T-helper 1 cell treated with Interleukin-12 subunit alpha and Interleukin-12 subunit beta and Interleukin-4 antibody, amounts not matched to agents 30 μg/mL and 1 μg/mL, for 36 hours (primary cell): ENCODE measurements at regions not wholly inside any gene's neighbourhood (a gene's known extent, or its start where the extent isn't known, plus 50 kb on each side); places are given as distances from the start of the nearest gene placed in this dataset.

Experiments
- H3K27ac Mint-ChIP-seq: one replicate; pipeline ENCODE4 v1.8.0; 2021; ENCODE audit warnings: mild to moderate bottlenecking, mixed read lengths
- H3K27me3 Mint-ChIP-seq: one replicate; pipeline ENCODE4 v1.8.0; 2021; ENCODE audit warnings: low read depth, mixed read lengths
- H3K36me3 Mint-ChIP-seq: one replicate; pipeline ENCODE4 v1.8.0; 2021; ENCODE audit warnings: low read depth, mixed read lengths
- H3K4me1 Mint-ChIP-seq: one replicate; pipeline ENCODE4 v1.8.0; 2021; ENCODE audit warnings: low read depth, mixed read lengths
- H3K4me3 Mint-ChIP-seq: one replicate; pipeline ENCODE4 v1.8.0; 2021; ENCODE audit warnings: mild to moderate bottlenecking, moderate library complexity, mixed read lengths
- H3K9me3 Mint-ChIP-seq: one replicate; pipeline ENCODE4 v1.8.0; 2021; ENCODE audit warnings: mixed read lengths

DNA sequence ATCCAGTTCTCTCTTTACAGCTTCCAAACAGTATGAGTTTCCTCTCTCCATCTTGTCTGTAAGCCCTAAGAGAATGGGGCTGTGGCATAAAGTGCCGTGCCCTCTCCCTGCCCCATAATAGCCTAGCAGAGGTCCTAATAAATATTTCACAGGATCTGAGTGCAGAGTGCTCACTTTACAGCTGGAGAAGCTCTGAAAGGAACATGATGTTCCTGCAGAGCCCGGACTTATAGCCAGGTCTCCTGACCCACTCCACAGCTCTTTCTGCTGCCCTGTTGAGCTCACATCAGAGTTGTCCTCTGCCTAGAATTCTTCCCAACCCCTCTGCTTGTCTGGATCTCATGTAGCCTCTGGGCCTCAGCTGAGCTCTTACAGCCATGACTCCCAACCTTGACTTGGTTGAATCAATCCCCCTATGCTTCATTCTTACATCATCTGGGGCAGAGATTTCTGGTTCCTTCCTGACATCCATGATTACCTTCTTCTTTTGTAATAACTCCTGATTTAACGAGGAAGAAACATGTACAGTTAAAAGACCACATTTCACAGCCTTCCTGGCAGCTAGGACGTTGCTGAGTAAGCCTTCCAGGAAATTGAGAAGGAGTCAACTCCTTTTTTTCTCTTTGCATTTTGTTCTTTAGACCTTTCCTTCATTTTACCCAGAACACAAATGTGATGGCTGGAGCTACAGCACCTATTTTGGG, 135.3 kb downstream of the RPLP1 start:
- Mint-ChIP-seq H3K27me3 (peaks cover 4% of the 10 kb centered on the region), H3K4me3 (no peak overlapping the region), H3K4me1 (peaks cover 13% of the 10 kb centered on the region), H3K9me3 (no peaks in the 10 kb centered on the region), H3K27ac (peak overlapping the region; percentile 3), H3K36me3 (no peaks in the 10 kb centered on the region)

GRCh38 chr15:69590201-69590710, 137.6 kb downstream of the RPLP1 start:
- H3K9me3 Mint-ChIP-seq, result no peaks in the 10 kb centered on the region
- no peak overlapping the region for H3K27ac Mint-ChIP-seq
- H3K4me3 Mint-ChIP-seq, result no peak overlapping the region
- H3K4me1 Mint-ChIP-seq, result peaks cover 6% of the 10 kb centered on the region
- H3K27me3 Mint-ChIP-seq, result no peaks in the 10 kb centered on the region
- no peaks in the 10 kb centered on the region for H3K36me3 Mint-ChIP-seq

GRCh38 chr15:69590932-69591524, 138.4 kb downstream of the RPLP1 start:
- H3K27me3 Mint-ChIP-seq, result peaks cover 4% of the 10 kb centered on the region
- no peak overlapping the region for H3K4me3 Mint-ChIP-seq

DNA sequence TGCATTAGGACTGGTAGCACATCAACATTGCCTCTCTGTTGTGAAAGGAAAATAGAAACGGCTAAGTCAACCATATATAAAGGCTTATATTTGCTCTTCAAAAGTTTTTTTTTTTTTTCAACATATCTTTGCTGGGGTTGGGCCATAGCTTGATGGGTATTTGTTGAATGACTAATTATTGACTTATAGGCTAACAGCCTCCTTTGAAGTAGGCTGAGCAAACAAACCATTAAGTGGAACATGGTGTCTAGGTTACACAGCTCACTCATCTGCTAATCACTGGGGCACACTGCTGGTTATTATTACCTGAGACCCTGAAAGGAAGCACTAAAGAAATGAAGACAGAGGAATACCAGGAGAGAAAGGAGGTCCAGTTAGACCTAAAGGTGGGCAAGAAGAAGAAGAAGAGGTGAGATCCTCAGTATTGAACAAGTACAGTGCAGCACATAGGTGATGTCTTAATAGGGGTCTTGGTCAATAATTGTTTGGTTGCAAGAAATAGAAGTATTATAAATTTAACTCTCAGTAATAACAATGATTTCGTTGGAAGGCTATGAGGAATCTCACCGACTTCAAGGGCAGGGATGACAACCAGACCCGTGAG, 139.4 kb downstream of the RPLP1 start:
- H3K4me3 Mint-ChIP-seq, result no peak overlapping the region
- H3K9me3 Mint-ChIP-seq, result no peaks in the 10 kb centered on the region
- peaks cover 6% of the 10 kb centered on the region for H3K4me1 Mint-ChIP-seq
- no peak overlapping the region for H3K27ac Mint-ChIP-seq
- no peaks in the 10 kb centered on the region for H3K36me3 Mint-ChIP-seq
- peaks cover 5% of the 10 kb centered on the region for H3K27me3 Mint-ChIP-seq

More at GRCh38 chr15:69590932-69591524, 138.4 kb downstream of the RPLP1 start:
- H3K9me3 Mint-ChIP-seq, result no peaks in the 10 kb centered on the region
- no peak overlapping the region for H3K27ac Mint-ChIP-seq
- H3K36me3 Mint-ChIP-seq, result no peaks in the 10 kb centered on the region
- peaks cover 6% of the 10 kb centered on the region for H3K4me1 Mint-ChIP-seq

DNA sequence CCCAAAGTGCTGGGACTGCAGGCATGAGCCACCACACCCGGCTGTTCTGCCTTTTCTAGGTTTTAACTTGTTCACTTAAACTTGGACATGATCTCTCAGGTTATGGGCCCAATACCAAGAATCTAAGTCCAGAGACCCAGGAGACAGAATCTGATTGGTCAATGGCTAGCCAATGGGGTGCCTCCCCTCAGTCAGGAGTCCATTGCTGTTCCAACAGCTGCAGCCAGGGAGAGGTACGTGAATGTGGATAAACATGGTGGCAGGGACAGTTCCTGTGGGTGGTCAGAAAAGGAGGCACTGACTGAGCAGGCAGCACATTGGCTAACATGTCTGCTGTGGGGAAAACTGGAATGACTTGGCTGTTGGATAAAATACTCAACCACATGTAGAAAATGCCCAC, 140.3 kb downstream of the RPLP1 start:
- H3K9me3 Mint-ChIP-seq, result no peaks in the 10 kb centered on the region
- peaks cover 4% of the 10 kb centered on the region for H3K4me1 Mint-ChIP-seq
- no peak overlapping the region for H3K4me3 Mint-ChIP-seq
- no peak overlapping the region for H3K27ac Mint-ChIP-seq
- peaks cover 8% of the 10 kb centered on the region for H3K27me3 Mint-ChIP-seq
- no peaks in the 10 kb centered on the region for H3K36me3 Mint-ChIP-seq

GRCh38 chr15:69593488-69593887, 140.9 kb downstream of the RPLP1 start:
- Mint-ChIP-seq H3K27ac (no peak overlapping the region), H3K4me1 (no peaks in the 10 kb centered on the region), H3K36me3 (no peaks in the 10 kb centered on the region), H3K27me3 (peaks cover 13% of the 10 kb centered on the region), H3K9me3 (no peaks in the 10 kb centered on the region), H3K4me3 (no peak overlapping the region)

- no peaks in the 10 kb centered on the region for H3K36me3 Mint-ChIP-seq
- H3K4me1 Mint-ChIP-seq, result no peaks in the 10 kb centered on the region
- no peak overlapping the region for H3K4me3 Mint-ChIP-seq
- H3K27me3 Mint-ChIP-seq, result peaks cover 20% of the 10 kb centered on the region
- H3K9me3 Mint-ChIP-seq, result no peaks in the 10 kb centered on the region
- no peak overlapping the region for H3K27ac Mint-ChIP-seq
Measured at GRCh38 chr15:69593981-69594966, 141.7 kb downstream of the RPLP1 start.

- Mint-ChIP-seq H3K4me1 (no peaks in the 10 kb centered on the region), H3K27me3 (peaks cover 27% of the 10 kb centered on the region), H3K27ac (no peak overlapping the region), H3K4me3 (no peak overlapping the region), H3K9me3 (no peaks in the 10 kb centered on the region), H3K36me3 (no peaks in the 10 kb centered on the region)
Measured at GRCh38 chr15:69595009-69595791, 142.6 kb downstream of the RPLP1 start.

DNA sequence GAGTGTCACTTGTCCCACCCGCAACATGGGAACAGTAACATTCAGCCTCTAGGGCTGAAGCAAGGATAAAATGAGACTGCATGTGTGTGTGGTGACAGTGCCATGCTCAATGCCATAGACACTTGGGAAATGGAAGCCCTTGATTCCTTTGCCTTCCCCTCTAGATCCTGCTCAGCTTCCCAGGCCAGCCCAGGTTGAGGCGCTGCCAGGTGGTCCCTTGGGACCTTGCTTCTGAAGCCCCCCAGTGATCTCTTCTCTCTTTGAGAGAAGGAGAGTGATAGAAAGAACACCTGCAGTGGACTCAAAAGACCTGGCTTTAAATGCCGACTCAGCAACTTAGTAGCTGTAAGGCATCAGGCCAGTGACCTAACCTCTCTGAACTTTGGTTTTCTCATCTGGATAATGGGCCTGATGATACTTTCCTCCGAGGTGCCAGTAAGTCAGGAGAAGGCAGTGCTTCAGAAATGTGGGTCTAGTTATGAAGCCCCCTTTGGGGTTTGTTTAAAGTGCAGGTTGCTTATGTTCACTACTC, 144.5 kb downstream of the RPLP1 start:
- H3K4me1 Mint-ChIP-seq, result no peaks in the 10 kb centered on the region
- H3K36me3 Mint-ChIP-seq, result no peaks in the 10 kb centered on the region
- peaks cover 33% of the 10 kb centered on the region for H3K27me3 Mint-ChIP-seq
- H3K27ac Mint-ChIP-seq, result no peak overlapping the region
- H3K4me3 Mint-ChIP-seq, result no peak overlapping the region
- no peaks in the 10 kb centered on the region for H3K9me3 Mint-ChIP-seq

- Mint-ChIP-seq H3K4me1 (no peaks in the 10 kb centered on the region), H3K4me3 (no peak overlapping the region), H3K27me3 (peaks cover 45% of the 10 kb centered on the region), H3K9me3 (no peaks in the 10 kb centered on the region), H3K27ac (no peak overlapping the region), H3K36me3 (no peaks in the 10 kb centered on the region)
Measured at GRCh38 chr15:69599271-69599670, 146.7 kb downstream of the RPLP1 start.

DNA sequence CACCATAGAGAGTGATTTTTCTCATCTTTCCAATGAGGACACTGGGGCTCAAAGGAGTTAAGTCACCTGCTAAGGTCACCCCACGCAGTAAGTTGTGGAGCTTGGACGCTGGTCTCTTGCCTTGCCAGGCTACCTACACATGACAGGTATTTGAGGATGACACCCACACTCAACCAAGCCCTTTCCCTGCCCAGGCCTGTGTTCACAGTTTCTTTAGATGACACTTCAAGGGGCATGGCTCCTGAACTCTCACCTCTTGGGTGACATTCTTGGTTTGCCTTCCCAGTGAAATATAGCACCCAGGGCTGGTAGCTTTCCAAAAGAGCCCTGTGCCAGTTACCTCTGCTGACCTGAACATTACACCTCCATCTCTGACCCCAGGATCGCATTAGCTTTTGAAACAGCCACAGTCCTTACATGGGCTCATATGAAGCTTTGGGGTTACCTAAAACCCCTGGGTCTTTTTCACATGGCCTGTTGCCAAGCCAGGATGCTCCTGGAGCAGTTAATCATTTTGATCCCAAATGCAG, 148.0 kb downstream of the RPLP1 start:
- H3K4me3 Mint-ChIP-seq, result no peak overlapping the region
- H3K27ac Mint-ChIP-seq, result no peak overlapping the region
- H3K4me1 Mint-ChIP-seq, result no peaks in the 10 kb centered on the region
- peaks cover 45% of the 10 kb centered on the region for H3K27me3 Mint-ChIP-seq
- H3K36me3 Mint-ChIP-seq, result no peaks in the 10 kb centered on the region
- no peaks in the 10 kb centered on the region for H3K9me3 Mint-ChIP-seq

DNA sequence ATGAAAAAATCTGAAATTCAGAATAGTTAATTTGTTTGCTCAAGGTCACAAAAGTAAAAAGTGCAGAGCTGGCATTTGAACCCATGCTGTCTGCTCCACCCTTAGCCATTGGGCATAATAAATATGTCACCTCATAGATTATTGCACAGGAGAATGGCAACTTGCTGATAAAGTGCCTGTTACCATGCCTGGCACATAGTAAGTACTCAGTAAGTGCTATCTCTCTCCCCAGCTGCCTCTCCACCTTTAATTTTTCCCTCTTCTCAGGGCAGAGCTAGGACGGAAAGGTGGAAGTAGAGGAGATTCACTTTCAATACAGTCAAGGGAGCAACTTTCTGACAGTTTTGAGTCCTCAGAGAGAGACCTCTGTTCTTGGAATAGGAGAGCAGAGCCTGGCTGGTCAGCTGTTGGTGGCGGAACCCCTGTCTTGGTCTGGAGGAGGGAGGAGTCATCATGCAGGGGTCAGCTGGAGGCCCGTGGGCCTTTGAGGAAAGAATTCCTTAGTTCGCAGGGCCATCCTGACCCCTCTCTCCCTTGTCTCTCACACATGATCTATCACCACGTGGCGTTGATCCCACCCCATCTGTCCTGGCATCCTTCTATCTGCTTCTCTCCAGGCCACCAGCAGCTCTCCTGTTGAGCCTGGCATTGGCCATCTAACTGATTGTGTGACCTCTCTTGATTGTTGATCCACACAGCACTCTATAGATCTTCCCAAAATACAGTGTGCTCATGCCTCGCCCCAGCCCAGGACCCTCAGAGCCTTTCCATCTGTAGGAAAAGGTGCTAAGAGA, 149.3 kb downstream of the RPLP1 start:
- no peaks in the 10 kb centered on the region for H3K36me3 Mint-ChIP-seq
- no peaks in the 10 kb centered on the region for H3K9me3 Mint-ChIP-seq
- no peak overlapping the region for H3K4me3 Mint-ChIP-seq
- H3K4me1 Mint-ChIP-seq, result peaks cover 6% of the 10 kb centered on the region
- H3K27me3 Mint-ChIP-seq, result peaks cover 40% of the 10 kb centered on the region
- no peak overlapping the region for H3K27ac Mint-ChIP-seq

DNA sequence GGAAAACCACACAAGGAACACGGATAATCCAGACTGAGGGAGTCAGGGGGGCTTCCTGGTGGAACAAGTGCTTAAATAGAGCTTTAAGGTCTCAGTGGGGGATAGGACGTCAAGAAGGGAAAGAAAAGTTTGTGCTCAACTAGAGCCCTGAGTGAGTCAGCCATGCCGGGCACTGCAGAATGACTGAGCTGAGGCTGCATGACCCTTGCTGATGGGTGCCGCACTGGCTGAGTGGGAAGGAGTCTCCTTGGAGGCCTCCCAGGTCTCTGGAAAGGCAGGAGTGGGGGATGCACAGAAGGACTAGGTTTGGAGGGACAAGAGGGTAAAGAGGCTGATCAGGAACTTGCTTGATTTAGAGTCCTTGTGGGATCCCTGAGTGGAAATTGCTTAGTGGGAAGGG, 150.3 kb downstream of the RPLP1 start:
- no peak overlapping the region for H3K4me3 Mint-ChIP-seq
- H3K9me3 Mint-ChIP-seq, result no peaks in the 10 kb centered on the region
- H3K4me1 Mint-ChIP-seq, result peaks cover 6% of the 10 kb centered on the region
- H3K27me3 Mint-ChIP-seq, result peaks cover 44% of the 10 kb centered on the region
- H3K27ac Mint-ChIP-seq, result no peak overlapping the region
- no peaks in the 10 kb centered on the region for H3K36me3 Mint-ChIP-seq
